M059J (cell line): ENCODE measurements at regions not wholly inside any gene's neighbourhood (a gene's known extent, or its start where the extent isn't known, plus 50 kb on each side); places are given as distances from the start of the nearest gene placed in this dataset.

Experiments
- DNase-seq: peaks from one replicate; pipeline ENCODE4 v3.0.0-alpha.2; 2012; ENCODE audit warnings: low read depth

DNA sequence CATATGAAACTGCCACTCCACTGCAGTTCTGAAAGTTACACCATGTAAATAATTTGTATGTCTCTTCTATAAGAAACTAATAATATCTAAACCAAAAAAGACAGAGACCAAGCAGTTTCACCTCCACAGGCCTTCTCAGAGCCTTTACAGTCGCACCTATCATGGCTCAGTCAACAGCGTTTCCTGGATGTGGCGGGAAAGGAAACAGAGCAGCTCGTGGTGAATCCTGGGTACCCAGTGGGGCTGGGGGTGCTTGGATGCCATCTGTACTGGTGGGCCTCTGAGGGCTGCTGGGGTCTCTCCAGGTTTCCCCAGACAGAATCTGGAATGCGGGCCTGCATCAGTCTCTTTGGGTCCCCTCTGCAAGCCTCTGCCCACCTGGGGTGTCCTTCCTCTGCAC is 100.2 kb upstream of the CASZ1 start:
- DNase-seq: no peak

DNA sequence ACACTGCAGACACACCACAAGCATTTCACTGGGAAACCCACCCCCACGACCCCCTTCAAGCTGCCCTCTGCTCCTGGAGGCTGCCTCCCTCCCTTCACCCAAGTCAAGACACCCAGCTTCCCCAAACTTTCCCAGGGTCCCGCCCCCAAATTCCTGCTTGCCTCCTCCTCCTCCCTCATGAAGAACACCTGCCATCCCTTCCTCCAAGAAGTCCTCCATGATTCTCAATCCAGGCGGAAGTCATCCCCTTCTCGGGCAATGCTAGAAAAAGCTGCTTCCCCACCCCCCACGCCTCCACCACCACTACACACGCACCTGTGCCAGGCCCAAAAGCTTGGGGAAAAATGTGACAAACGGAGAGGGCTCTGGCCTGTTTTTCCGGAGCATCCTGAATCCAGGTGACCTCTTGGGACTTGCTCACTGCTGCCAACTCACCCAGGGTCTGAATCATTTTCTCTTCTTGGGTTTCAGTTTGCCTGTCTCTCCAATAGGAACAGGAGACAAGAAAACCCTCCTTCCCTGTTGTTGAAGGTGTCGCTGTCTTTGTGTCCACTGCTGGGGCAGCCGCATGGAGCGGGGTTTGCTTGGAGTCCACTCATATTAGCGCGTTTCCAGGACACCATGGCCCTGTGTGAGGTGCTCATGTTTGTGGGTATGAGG is 101.0 kb upstream of the CASZ1 start:
- DNase-seq: peak; percentile 45

DNA sequence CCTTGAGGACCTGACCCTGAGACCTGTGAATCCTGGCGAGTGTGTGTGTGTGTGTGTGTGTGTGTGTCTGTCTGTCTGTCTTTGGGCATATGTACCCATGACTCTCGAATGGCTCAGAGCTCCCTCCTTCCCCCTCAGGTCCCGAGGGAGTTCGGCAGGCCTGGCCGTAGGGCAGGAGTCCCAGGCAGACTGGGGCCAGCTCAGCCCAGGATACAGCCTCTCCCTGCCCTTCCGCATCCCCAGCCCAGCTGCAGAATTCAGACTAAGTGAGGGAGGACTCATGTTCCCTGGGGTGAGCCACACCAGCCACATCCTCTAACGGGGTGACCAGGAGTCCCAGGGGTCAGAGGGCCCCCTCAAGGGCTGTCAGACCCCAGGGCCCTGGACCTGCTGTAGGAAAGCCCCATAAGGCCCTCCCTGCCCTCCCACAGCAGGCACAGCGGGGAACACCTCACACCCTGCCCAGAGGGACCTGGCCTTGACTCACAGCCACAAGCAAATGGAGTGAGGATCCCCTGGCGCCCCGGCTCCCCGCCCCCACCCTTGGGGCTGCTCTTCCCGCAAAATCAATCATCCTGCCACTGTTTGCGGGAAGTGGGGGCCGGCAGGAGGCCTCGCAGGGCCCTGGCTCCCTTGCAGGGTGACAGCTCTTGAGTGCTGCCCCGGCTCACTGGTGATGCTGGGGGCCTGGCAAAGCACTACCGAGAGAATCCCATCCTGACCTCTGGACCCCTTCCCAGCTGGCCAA is 101.7 kb upstream of the CASZ1 start:
- DNase-seq: peak; percentile 82

DNA sequence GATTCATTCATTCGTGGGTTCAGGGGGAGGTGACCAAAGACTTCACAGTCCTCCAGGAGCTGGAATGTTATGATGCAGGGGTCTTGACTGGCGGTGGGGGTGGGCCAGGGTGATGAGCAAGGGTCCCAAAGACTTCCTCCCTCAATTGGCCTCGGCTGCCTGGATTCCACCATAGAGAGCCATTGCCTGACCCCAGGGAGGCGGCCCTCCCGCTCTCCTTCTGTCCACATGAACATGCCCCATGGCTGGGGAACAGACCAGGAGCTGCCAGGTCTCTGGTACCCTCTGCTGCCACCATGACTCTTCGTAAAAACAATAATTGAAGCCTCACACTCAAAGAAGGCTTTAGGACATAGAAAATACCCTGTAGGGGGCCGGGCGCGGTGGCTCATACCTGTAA is 102.5 kb upstream of the CASZ1 start:
- no peak for DNase-seq

DNA sequence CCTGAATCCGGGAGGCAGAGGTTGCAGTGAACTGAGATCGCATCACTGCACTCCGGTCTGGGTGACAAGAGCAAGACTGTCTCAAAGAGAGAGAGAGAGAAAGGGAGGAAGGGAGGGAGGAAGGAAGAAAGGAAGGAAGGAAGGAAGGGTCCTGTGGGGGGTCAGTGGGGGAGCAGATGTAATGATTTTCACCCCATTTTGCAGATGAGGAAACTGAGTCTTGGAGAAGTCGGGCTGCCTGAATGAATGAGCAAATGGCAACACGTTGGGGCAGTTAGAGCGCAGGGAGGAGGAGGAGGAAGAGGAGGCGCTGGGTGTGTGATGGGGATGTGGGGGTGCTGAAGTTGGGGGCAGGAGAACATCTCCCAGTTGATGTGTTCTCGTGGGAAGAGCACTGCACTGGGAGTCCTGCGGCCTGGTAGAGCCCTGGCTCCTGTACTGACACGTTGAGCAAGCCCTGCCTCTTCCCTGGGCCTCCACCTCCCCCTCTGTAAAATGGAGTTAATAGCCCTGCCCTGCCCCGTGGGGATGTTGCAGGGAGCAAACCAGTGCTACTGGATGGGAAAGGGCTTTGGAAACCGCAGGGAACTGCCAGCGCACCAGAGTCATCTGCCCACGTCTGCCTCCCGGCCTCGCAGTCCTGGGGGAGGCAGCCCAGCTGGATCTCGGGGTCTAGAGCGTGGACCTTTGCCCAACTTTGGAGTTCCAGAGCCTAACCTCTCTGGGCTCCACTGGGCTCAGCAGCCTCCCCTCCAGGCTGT is 103.2 kb upstream of the CASZ1 start:
- DNase-seq: no peak

DNA sequence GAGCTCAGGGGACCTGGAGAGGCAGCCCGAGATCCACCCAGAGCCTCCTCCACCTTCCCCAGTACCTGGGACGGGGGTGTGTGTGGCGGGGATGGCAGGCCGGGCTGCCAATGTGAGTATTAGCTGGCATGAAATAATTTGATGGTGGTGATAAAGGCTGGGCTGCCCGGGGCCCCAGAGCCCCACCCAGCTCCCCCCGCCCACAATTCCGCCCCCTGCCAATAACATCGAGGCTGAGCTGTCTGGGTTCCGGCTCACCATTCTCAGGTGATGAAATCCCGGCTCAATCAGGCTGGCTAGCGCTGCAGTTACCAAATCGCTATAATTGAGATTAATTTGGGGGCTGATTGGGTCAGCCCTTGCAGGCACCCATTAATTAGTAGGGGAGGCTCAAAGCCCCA is 103.8 kb upstream of the CASZ1 start:
- DNase-seq: no peak

- DNase-seq: peak; percentile 44
These were observed 104.2 kb upstream of the CASZ1 start for GRCh38 chr1:10900691-10901090.

GRCh38 chr1:10901091-10901890 is 104.8 kb upstream of the CASZ1 start:
- DNase-seq: peak; percentile 57

GRCh38 chr1:10901891-10902805 is 105.7 kb upstream of the CASZ1 start:
- no peak for DNase-seq

- DNase-seq: no peak
These were observed 107.0 kb upstream of the CASZ1 start for GRCh38 chr1:10903421-10903820.

DNA sequence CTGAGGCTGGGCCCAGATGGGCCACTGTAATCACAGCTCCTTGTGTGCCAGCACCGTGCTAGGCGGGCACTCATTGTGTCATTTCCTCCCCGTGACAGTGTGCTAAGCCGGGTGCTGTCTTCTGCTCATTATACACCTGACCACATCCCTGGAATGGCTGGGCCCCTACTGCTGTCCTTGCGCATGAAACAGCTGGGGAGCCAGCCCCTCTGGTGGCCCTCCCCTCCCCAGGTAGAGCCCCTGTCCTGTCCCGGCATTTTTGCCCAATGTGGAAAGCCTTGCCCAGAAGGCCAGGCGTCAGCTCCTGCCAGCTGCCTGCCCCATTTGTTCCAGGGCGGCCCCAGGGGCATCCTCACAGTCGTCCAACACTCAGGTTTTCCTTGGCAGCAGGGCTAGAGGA is 107.4 kb upstream of the CASZ1 start:
- DNase-seq: no peak

GRCh38 chr1:10904396-10905358 is 107.8 kb upstream of the TARDBP start:
- DNase-seq: no peak

- no peak for DNase-seq
These were observed 106.4 kb upstream of the TARDBP start for GRCh38 chr1:10905841-10906655.

DNA sequence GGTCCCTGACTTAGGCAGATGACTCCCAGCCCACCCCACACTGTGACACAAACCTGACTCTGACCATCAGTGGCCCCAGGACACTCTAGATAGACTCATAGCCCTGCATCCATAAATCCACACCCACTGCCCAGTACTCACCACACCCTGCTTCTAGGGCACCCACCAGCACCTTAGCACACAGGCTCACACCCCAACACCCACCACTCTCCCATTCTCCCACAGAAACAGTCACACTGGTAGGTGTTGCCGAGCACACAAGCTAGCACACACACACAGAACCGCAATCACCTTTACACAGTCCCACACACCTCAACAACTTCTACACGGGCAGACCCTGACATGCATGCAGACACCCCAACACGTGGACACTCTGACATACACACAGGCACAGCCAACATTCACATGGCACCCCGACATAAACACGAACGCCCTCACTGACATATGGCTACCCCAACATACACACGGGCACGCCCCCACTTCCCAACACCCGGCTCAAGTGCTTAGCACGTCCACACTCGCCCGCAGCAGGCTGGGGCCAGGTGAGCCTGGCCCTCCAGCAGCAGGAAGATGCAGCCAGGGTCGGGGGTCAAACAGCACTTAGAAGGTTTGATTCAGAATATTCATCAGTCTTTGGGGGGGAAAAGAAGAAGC is 105.5 kb upstream of the TARDBP start:
- DNase-seq: no peak

GRCh38 chr1:10908266-10908665 is 104.2 kb upstream of the TARDBP start:
- DNase-seq: no peak

GRCh38 chr1:10909697-10910680 is 102.5 kb upstream of the TARDBP start:
- DNase-seq: peak; percentile 32
